ENCODE measurements at regions not wholly inside any gene's neighbourhood (a gene's known extent, or its start where the extent isn't known, plus 50 kb on each side); places are given as distances from the start of the nearest gene placed in this dataset.

GRCh38 chr2:117321816-117322215, 492.7 kb upstream of the DDX18 start:
- Histone ChIP-seq H3K4me1 (ENCODE audit: low read length) (no peaks in the 10 kb centered on the region), H2AFZ (ENCODE audit: low read depth, low read length) (0 out of 2 replicates have a peak overlapping the region, but pooled peaks have one; percentile 25), H3K36me3 (replicated peaks; ENCODE audit: low read depth, low read length) (no peaks in the 10 kb centered on the region), H3K9ac (ENCODE audit: low read length) (no peak overlapping the region), H3K79me2 (ENCODE audit: low read length) (no peaks in the 10 kb centered on the region), H3K27me3 (ENCODE audit: low read depth, low read length) (peaks cover 12% of the 10 kb centered on the region), H3K4me2 (ENCODE audit: low read length) (no peak overlapping the region), H3K27ac (ENCODE audit: low read length) (no peak overlapping the region), H3K9me3 (ENCODE audit: insufficient read depth, low read length) (no peaks in the 10 kb centered on the region), H3K4me3 (ENCODE audit: low read length) (no peak overlapping the region), H4K20me1 (ENCODE audit: insufficient read depth, low read length) (no peaks in the 10 kb centered on the region)
- TF ChIP-seq CTCF (IDR thresholded peaks at IDR 0.05; ENCODE audit: low read depth, low read length): no peak
- no peak for TF ChIP-seq EZH2phosphoT487 (IDR thresholded peaks at IDR 0.05; ENCODE audit: low read depth)

GRCh38 chr2:117323331-117323730, 491.2 kb upstream of the DDX18 start:
- Histone ChIP-seq H3K4me2 (ENCODE audit: low read length) (peak overlapping the region; percentile 39), H2AFZ (ENCODE audit: low read depth, low read length) (no peak overlapping the region), H3K27me3 (ENCODE audit: low read depth, low read length) (peaks cover 12% of the 10 kb centered on the region)

GRCh38 chr2:117330641-117331040, 483.9 kb upstream of the DDX18 start:
- Histone ChIP-seq H3K79me2 (ENCODE audit: low read length) (no peaks in the 10 kb centered on the region), H3K9me3 (ENCODE audit: insufficient read depth, low read length) (no peaks in the 10 kb centered on the region), H3K27me3 (ENCODE audit: low read depth, low read length) (no peaks in the 10 kb centered on the region), H2AFZ (ENCODE audit: low read depth, low read length) (no peak overlapping the region), H3K9ac (ENCODE audit: low read length) (no peak overlapping the region), H4K20me1 (ENCODE audit: insufficient read depth, low read length) (no peaks in the 10 kb centered on the region), H3K27ac (ENCODE audit: low read length) (no peak overlapping the region), H3K4me1 (ENCODE audit: low read length) (no peaks in the 10 kb centered on the region), H3K4me2 (ENCODE audit: low read length) (no peak overlapping the region), H3K4me3 (ENCODE audit: low read length) (no peak overlapping the region), H3K36me3 (replicated peaks; ENCODE audit: low read depth, low read length) (no peaks in the 10 kb centered on the region)
- TF ChIP-seq EZH2phosphoT487 (IDR thresholded peaks at IDR 0.05; ENCODE audit: low read depth) (no peak), CTCF (IDR thresholded peaks at IDR 0.05; ENCODE audit: low read depth, low read length) (no peak)

More at GRCh38 chr2:117323331-117323730, 491.2 kb upstream of the DDX18 start:
- TF ChIP-seq EZH2phosphoT487 (IDR thresholded peaks at IDR 0.05; ENCODE audit: low read depth) (no peak), CTCF (IDR thresholded peaks at IDR 0.05; ENCODE audit: low read depth, low read length) (no peak)
- H3K4me1 ChIP-seq (ENCODE audit: low read length): no peaks in the 10 kb centered on the region
- H3K27ac ChIP-seq (ENCODE audit: low read length): no peak overlapping the region
- H3K9me3 ChIP-seq (ENCODE audit: insufficient read depth, low read length): no peaks in the 10 kb centered on the region
- H3K36me3 ChIP-seq (replicated peaks; ENCODE audit: low read depth, low read length): no peaks in the 10 kb centered on the region
- H4K20me1 ChIP-seq (ENCODE audit: insufficient read depth, low read length): no peaks in the 10 kb centered on the region
- no peak overlapping the region for H3K9ac ChIP-seq (ENCODE audit: low read length)
- 0 out of 2 replicates have a peak overlapping the region, but pooled peaks have one; percentile 11 for H3K4me3 ChIP-seq (ENCODE audit: low read length)
- H3K79me2 ChIP-seq (ENCODE audit: low read length): no peaks in the 10 kb centered on the region

- Histone ChIP-seq H3K9ac (ENCODE audit: low read length) (no peak overlapping the region), H3K9me3 (ENCODE audit: insufficient read depth, low read length) (no peaks in the 10 kb centered on the region), H3K36me3 (replicated peaks; ENCODE audit: low read depth, low read length) (no peaks in the 10 kb centered on the region), H3K4me3 (ENCODE audit: low read length) (no peak overlapping the region), H3K4me1 (ENCODE audit: low read length) (no peaks in the 10 kb centered on the region), H2AFZ (ENCODE audit: low read depth, low read length) (no peak overlapping the region), H3K27me3 (ENCODE audit: low read depth, low read length) (no peaks in the 10 kb centered on the region), H3K27ac (ENCODE audit: low read length) (no peak overlapping the region), H4K20me1 (ENCODE audit: insufficient read depth, low read length) (no peaks in the 10 kb centered on the region), H3K79me2 (ENCODE audit: low read length) (no peaks in the 10 kb centered on the region), H3K4me2 (ENCODE audit: low read length) (no peak overlapping the region)
- TF ChIP-seq CTCF (IDR thresholded peaks at IDR 0.05; ENCODE audit: low read depth, low read length) (no peak), EZH2phosphoT487 (IDR thresholded peaks at IDR 0.05; ENCODE audit: low read depth) (no peak)
Measured at GRCh38 chr2:117335967-117336366, 478.5 kb upstream of the DDX18 start.

Measured in OCI-LY3 (cell line).